ENCODE measurements at regions not wholly inside any gene's neighbourhood (a gene's known extent, or its start where the extent isn't known, plus 50 kb on each side); places are given as distances from the start of the nearest gene placed in this dataset.

- TF ChIP-seq CTCF (IDR thresholded peaks at IDR 0.05) (no peak), POLR2A (IDR thresholded peaks at IDR 0.05) (no peak)
Observed at GRCh38 chr14:106670011-106670410, 1143.6 kb downstream of the TMEM121 start.
